Sigmoid colon (tissue), 6 donors: ENCODE measurements at regions not wholly inside any gene's neighbourhood (a gene's known extent, or its start where the extent isn't known, plus 50 kb on each side); places are given as distances from the start of the nearest gene placed in this dataset.

Experiments
- DNase-seq: peaks from one replicate; pipeline ENCODE4 v3.0.0-alpha.2; 2019
- H3K27ac ChIP-seq, 4 donors: fragments of 200-600 bp; sonication (generic); one replicate each; pipeline ENCODE4 v1.5.1; 2016 to 2019; ENCODE audit warnings: mild to moderate bottlenecking in 1 of 4
- H3K27me3 ChIP-seq, 3 donors: fragments of 200-600 bp; sonication (generic); one replicate each; pipeline ENCODE4 v1.5.1; 2019; ENCODE audit warnings: mild to moderate bottlenecking in 1 of 3
- H3K36me3 ChIP-seq, 4 donors: fragments of 200-600 bp; sonication (generic); one replicate each; pipeline ENCODE4 v1.5.1; 2016 to 2019
- H3K4me1 ChIP-seq, 4 donors: fragments of 200-600 bp; sonication (generic); one replicate each; pipeline ENCODE4 v1.5.1; 2017 to 2019
- H3K4me3 ChIP-seq, 4 donors: fragments of 200-600 bp; sonication (generic); one replicate each; pipeline ENCODE4 v1.5.1; 2017 to 2019; ENCODE audit warnings: mild to moderate bottlenecking in 2 of 4, moderate library complexity in 1 of 4
- H3K9me3 ChIP-seq, 4 donors: fragments of 200-600 bp in 3 of 4; sonication (generic) in 3 of 4; one replicate each; pipeline versions ENCODE4 v1.5.1 to v1.6.1; 2013 to 2019
- EP300 ChIP-seq, 4 donors: sonication (generic); formaldehyde crosslinking; IDR thresholded peaks; one replicate each; pipeline ENCODE4 v1.6.1; 2017; ENCODE audit warnings: antibody characterized with exemption in 4 of 4
- POLR2A ChIP-seq, 2 donors: fragments of 450-650 bp; IDR thresholded peaks; one replicate each; pipeline ENCODE4 v1.6.1; 2016; ENCODE audit warnings: antibody characterized with exemption in 2 of 2, mild to moderate bottlenecking in 2 of 2, moderate library complexity in 2 of 2
- POLR2AphosphoS5 ChIP-seq, 4 donors: sonication (generic); formaldehyde crosslinking; IDR thresholded peaks; one replicate each; pipeline ENCODE4 v1.6.1; 2017; ENCODE audit warnings: antibody characterized with exemption in 4 of 4
- WGBS, 2 donors: extraction: QIAGEN DNeasy Blood & Tissue Kit; methylation state at CpG; one replicate each; pipeline ENCODE4 v1.1.7; 2013; 5-methylcytosine and 5-hydroxymethylcytosine counted together
- intact Hi-C: fragments of 100-400 bp; cut with DNase I; formaldehyde crosslinking; loops from one replicate; pipeline ENCODE4 v1.15.1; 2023
- small RNA-seq, 3 donors: library from RNA; depleted of rRNA; stranded (forward); fragments of <200 nt; gene quantifications; one replicate each; pipeline ENCODE3, GENCODE V24; 2016
- TF ChIP-seq, protein P1 (sequence below), 4 experiments: fragments of 450-650 bp in 3 of 4; fragments of 200-600 bp in 1 of 4; IDR thresholded peaks; one replicate each; pipeline ENCODE4 v1.5.1; 2016 to 2019; ENCODE audit warnings: antibody characterized with exemption in 4 of 4, mild to moderate bottlenecking in 3 of 4, moderate library complexity in 2 of 4
- donor health status: healthy with polysubstance abuse.
- donor health status: healthy.

DNA sequence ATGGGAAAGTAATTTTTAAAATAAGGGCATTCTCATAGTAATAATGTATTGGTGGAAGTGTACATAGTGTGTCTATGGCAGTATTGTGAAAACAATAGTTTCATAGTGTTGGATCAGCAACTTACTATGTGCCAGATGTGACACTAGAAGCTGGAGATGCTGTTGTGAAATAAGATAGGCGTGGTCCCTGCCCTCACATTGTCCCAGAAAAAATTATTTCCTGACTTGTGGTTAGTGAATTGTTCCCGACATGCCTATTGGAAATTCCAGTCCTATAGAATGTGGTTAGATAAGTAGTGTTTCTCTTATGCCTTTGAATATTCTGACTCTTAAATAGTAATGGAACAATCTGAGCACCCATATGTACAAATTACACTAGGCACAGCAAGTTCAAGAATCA lies 55.3 kb upstream of the MTAP start:
- no peak for DNase-seq
- H3K4me3 ChIP-seq: no peak overlapping the region
- H3K27me3 ChIP-seq: no peaks in the 10 kb centered on the region
- no peak overlapping the region for H3K27ac ChIP-seq
- intact Hi-C loops: no loop called here
- H3K36me3 ChIP-seq: no peaks in the 10 kb centered on the region
- no peak for TF ChIP-seq EP300 (IDR thresholded peaks at IDR 0.05)
- TF ChIP-seq POLR2A (IDR thresholded peaks at IDR 0.05): no peak
- TF ChIP-seq, protein P1, sequence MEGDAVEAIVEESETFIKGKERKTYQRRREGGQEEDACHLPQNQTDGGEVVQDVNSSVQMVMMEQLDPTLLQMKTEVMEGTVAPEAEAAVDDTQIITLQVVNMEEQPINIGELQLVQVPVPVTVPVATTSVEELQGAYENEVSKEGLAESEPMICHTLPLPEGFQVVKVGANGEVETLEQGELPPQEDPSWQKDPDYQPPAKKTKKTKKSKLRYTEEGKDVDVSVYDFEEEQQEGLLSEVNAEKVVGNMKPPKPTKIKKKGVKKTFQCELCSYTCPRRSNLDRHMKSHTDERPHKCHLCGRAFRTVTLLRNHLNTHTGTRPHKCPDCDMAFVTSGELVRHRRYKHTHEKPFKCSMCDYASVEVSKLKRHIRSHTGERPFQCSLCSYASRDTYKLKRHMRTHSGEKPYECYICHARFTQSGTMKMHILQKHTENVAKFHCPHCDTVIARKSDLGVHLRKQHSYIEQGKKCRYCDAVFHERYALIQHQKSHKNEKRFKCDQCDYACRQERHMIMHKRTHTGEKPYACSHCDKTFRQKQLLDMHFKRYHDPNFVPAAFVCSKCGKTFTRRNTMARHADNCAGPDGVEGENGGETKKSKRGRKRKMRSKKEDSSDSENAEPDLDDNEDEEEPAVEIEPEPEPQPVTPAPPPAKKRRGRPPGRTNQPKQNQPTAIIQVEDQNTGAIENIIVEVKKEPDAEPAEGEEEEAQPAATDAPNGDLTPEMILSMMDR (IDR thresholded peaks at IDR 0.05): no peak
- no peak for TF ChIP-seq POLR2AphosphoS5 (IDR thresholded peaks at IDR 0.05)
- WGBS, 2 donors: 32 to 34% methylated on average over 2 of the region's 2 CpGs
- H3K4me1 ChIP-seq: no peaks in the 10 kb centered on the region
- no peaks in the 10 kb centered on the region for H3K9me3 ChIP-seq

DNA sequence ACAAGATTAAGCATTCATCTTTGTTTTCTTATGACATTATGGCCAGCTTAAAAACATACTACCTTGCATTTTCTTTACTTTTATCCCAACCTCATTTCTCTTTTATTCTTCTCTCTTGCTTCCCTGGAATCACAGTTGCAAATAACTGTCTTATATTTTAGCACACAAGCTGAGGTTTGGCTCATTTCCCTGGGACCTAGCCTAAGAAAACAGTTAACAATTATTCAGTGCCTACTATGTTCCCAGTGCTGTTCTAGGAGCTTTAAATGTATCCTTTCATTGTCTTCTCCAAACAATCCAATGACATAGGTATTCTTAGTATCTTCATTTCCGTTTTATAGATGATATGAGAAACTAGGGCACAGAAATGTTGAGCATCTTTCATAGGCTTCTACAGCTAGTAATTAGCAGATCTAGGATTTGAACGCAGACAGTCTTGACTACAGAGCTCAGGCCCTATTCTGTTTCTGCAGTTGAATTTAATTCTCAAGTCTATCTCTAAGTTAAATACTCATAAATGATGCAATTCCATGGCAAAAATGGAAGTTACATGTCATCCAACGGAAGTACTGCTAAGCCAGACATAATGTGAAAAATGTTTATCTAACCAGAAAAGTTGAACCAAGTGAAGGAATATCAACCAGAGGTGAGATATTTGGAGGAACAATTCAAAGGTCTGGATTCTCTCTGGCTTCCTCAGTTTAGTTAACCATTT lies 52.3 kb upstream of the MTAP start:
- WGBS, 2 donors: 45 to 57% methylated on average over 3 of the region's 3 CpGs
- intact Hi-C loops: no loop called here
- TF ChIP-seq POLR2AphosphoS5 (IDR thresholded peaks at IDR 0.05): no peak
- no peak for TF ChIP-seq EP300 (IDR thresholded peaks at IDR 0.05)
- TF ChIP-seq, protein P1 (IDR thresholded peaks at IDR 0.05): no peak
- TF ChIP-seq POLR2A (IDR thresholded peaks at IDR 0.05): no peak
- DNase-seq: no peak
- Histone ChIP-seq H3K27me3 (no peaks in the 10 kb centered on the region), H3K9me3 (no peaks in the 10 kb centered on the region), H3K4me3 (no peak overlapping the region), H3K4me1 (no peaks in the 10 kb centered on the region), H3K36me3 (no peaks in the 10 kb centered on the region), H3K27ac (no peak overlapping the region)

DNA sequence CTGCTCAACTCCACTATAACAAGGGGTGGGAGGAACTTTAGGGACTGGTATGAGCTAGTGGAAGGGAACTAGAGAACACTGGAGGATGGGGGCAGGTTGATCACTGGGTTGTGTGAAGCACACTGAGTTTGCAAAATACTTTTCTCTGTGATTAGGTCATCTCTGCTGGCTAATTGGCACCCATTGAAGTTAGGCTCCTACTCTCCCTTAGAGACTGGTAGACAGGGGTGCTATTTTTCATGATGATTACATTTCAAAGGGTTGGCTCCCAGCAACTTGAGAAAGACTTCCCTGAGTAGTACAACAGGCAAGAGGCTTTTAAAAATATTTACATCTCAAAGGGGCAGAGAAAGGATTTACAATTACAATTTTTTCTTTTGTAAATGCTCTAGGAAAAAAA lies 50.4 kb upstream of the MTAP start:
- H3K4me1 ChIP-seq: no peaks in the 10 kb centered on the region
- H3K4me3 ChIP-seq: no peak overlapping the region
- H3K27me3 ChIP-seq: no peaks in the 10 kb centered on the region
- intact Hi-C loops: no loop called here
- H3K9me3 ChIP-seq: no peaks in the 10 kb centered on the region
- DNase-seq: no peak
- no peak overlapping the region for H3K27ac ChIP-seq
- TF ChIP-seq POLR2AphosphoS5 (IDR thresholded peaks at IDR 0.05): no peak
- no peak for TF ChIP-seq EP300 (IDR thresholded peaks at IDR 0.05)
- TF ChIP-seq, protein P1 (IDR thresholded peaks at IDR 0.05): no peak
- TF ChIP-seq POLR2A (IDR thresholded peaks at IDR 0.05): no peak
- H3K36me3 ChIP-seq: no peaks in the 10 kb centered on the region

Small RNAs in the stretch of these regions (small RNA-seq; reads per million reads assigned to genes)
- gene RN7SL151P: 0 to 0.32 (median 0) reads per million in 3 donors
